Endothelial cell of umbilical vein (primary cell): ENCODE measurements at regions not wholly inside any gene's neighbourhood (a gene's known extent, or its start where the extent isn't known, plus 50 kb on each side); places are given as distances from the start of the nearest gene placed in this dataset.

Experiments used
- BruUV-seq: library from RNA; stranded (reverse); fragments of 400-500 nt; replicated peaks from 2 replicates; lab custom pipeline; 2021; lab: Mats Ljungman, UMichigan
- CTCF ChIA-PET: fragments of 300-600, 350-600 bp; sonication (Branson Sonifier 250); formaldehyde crosslinking; loops from one replicate; lab custom pipeline; 2021; ENCODE audit warnings: antibody characterized with exemption, inconsistent platforms; lab: Charles Lee
- POLR2A ChIA-PET: fragments of 300-600, 350-600 bp; sonication (Branson Sonifier 250); formaldehyde crosslinking; loops from one replicate; lab custom pipeline; 2021; ENCODE audit warnings: antibody characterized with exemption, inconsistent platforms; lab: Charles Lee
- DNase-seq: peaks from one replicate; pipeline ENCODE4 v3.0.0-alpha.2; 2011; ENCODE audit warnings: low read depth, low spot score
- FAIRE-seq: peaks from 2 replicates; lab custom pipeline; 2011; peaks lifted over from hg19 to GRCh38; lab: Jason Lieb, UNC
- H2AFZ ChIP-seq: 2 replicates; pipeline ENCODE4 v1.6.0; 2012; ENCODE audit warnings: low read depth, low read length, control low read depth, inconsistent platforms
- H3K27ac ChIP-seq: 2 replicates; pipeline ENCODE4 v1.5.1; 2011; ENCODE audit warnings: low read depth, mild to moderate bottlenecking, control low read depth, low read length, moderate library complexity; ENCODE audit not compliant: insufficient read depth
- H3K27me3 ChIP-seq, 2 experiments: 2 replicates each; pipeline versions ENCODE4 v1.6.0 to v1.6.1; 2011; ENCODE audit warnings: low read length in 2 of 2, mixed read lengths in 1 of 2; ENCODE audit not compliant: control insufficient read depth in 2 of 2, insufficient read depth in 2 of 2
- H3K36me3 ChIP-seq, 2 experiments: 2 replicates in 1 of 2; 3 replicates in 1 of 2; pipeline ENCODE4 v1.5.1; 2011; ENCODE audit warnings: low read length in 2 of 2, mild to moderate bottlenecking in 1 of 2, moderate library complexity in 1 of 2; ENCODE audit not compliant: control insufficient read depth in 2 of 2, insufficient read depth in 2 of 2; ENCODE audit errors: extremely low read depth in 1 of 2
- H3K4me1 ChIP-seq: 3 replicates; pipeline ENCODE4 v1.5.1; 2011; ENCODE audit warnings: mild to moderate bottlenecking, low read length; ENCODE audit not compliant: control insufficient read depth, insufficient read depth; ENCODE audit errors: extremely low read depth
- H3K4me2 ChIP-seq: 2 replicates; pipeline ENCODE4 v1.6.1; 2011; ENCODE audit warnings: low read length, control low read depth, mixed read lengths; ENCODE audit not compliant: insufficient read depth
- H3K4me3 ChIP-seq, 3 experiments: fragments of 200-600 bp in 1 of 3; sonication (generic), shearing (Covaris generic) in 1 of 3; replicated peaks in 1 of 3; 2 replicates each; pipeline ENCODE4 v1.5.1; 2011 to 2016; ENCODE audit warnings: control low read depth in 3 of 3, low read length in 3 of 3, mild to moderate bottlenecking in 2 of 3, inconsistent platforms in 1 of 3, low read depth in 1 of 3, moderate library complexity in 1 of 3; ENCODE audit not compliant: insufficient read depth in 1 of 3
- H3K79me2 ChIP-seq: 2 replicates; pipeline ENCODE4 v1.6.0; 2012; ENCODE audit warnings: low read length, inconsistent platforms; ENCODE audit not compliant: control insufficient read depth, insufficient read depth
- H3K9ac ChIP-seq: replicated peaks from 2 replicates; pipeline ENCODE3; 2011; ENCODE audit warnings: low read length, control low read depth; ENCODE audit not compliant: insufficient read depth; ENCODE audit errors: extremely low read depth
- H3K9me1 ChIP-seq: replicated peaks from 3 replicates; pipeline ENCODE4 v1.6.0; 2011; ENCODE audit warnings: mild to moderate bottlenecking, low read length; ENCODE audit not compliant: control insufficient read depth, insufficient read depth; ENCODE audit errors: extremely low read depth
- H3K9me3 ChIP-seq: replicated peaks from 2 replicates; pipeline ENCODE4 v1.5.1; 2012; ENCODE audit warnings: low read length, inconsistent platforms; ENCODE audit not compliant: control insufficient read depth, insufficient read depth
- H4K20me1 ChIP-seq: replicated peaks from 2 replicates; pipeline ENCODE3; 2011; ENCODE audit warnings: mild to moderate bottlenecking, low read length; ENCODE audit not compliant: control insufficient read depth, insufficient read depth; ENCODE audit errors: extremely low read depth
- EZH2 ChIP-seq: IDR thresholded peaks from 2 replicates; pipeline ENCODE4 v1.6.1; 2012; ENCODE audit warnings: borderline replicate concordance, low read depth, mild to moderate bottlenecking, moderate library complexity, low read length, inconsistent platforms; ENCODE audit not compliant: severe bottlenecking
- FOS ChIP-seq: IDR thresholded peaks from 2 replicates; pipeline ENCODE4 v1.6.1; 2011; ENCODE audit warnings: mild to moderate bottlenecking, low read length, moderate library complexity, borderline replicate concordance; ENCODE audit not compliant: insufficient read depth
- GATA2 ChIP-seq: IDR thresholded peaks from 2 replicates; pipeline ENCODE4 v1.7.0; 2011; ENCODE audit warnings: low read depth, mild to moderate bottlenecking, moderate library complexity, mixed read lengths, low read length; ENCODE audit not compliant: insufficient read length, insufficient read depth
- JUN ChIP-seq: IDR thresholded peaks from 2 replicates; pipeline ENCODE4 v1.6.1; 2011; ENCODE audit warnings: borderline replicate concordance, low read depth; ENCODE audit not compliant: insufficient read length, insufficient read depth
- MYC ChIP-seq: IDR thresholded peaks from one replicate; pipeline ENCODE4 v1.6.1; 2011; ENCODE audit warnings: mild to moderate bottlenecking, low read depth, low read length
- POLR2A ChIP-seq: IDR thresholded peaks from 2 replicates; pipeline ENCODE4 v1.6.1; 2012; ENCODE audit warnings: low read depth, mild to moderate bottlenecking, control low read depth, low read length
- POLR2AphosphoS5 ChIP-seq: IDR thresholded peaks from 2 replicates; pipeline ENCODE4 v1.6.1; 2012; ENCODE audit warnings: low read depth, mild to moderate bottlenecking, control low read depth, low read length, moderate library complexity; ENCODE audit not compliant: insufficient read depth
- dilution Hi-C: fragments of 300-500 bp; cut with MboI; formaldehyde crosslinking; loops from one replicate; pipeline ENCODE4 v1.15.0; 2019; ENCODE audit warnings: low sequenced_read_pairs; ENCODE audit not compliant: extremely low pct_ligation_motif_present
- intact Hi-C: fragments of 100-400 bp; cut with micrococcal nuclease; formaldehyde crosslinking; loops from one replicate; pipeline ENCODE4 v1.10.0; 2022
- TF ChIP-seq, protein P1 (sequence below): IDR thresholded peaks from 2 replicates; pipeline ENCODE4 v1.6.1; 2011; ENCODE audit not compliant: insufficient read depth, insufficient read length
- TF ChIP-seq, protein P2 (sequence below), 2 donors: IDR thresholded peaks; 1 replicate in 1 of 2; 2 replicates in 1 of 2; pipeline ENCODE4 v1.5.1; 2011; ENCODE audit warnings: low read length in 2 of 2, mild to moderate bottlenecking in 2 of 2, moderate library complexity in 2 of 2, control low read depth in 1 of 2, inconsistent platforms in 1 of 2, low read depth in 1 of 2; ENCODE audit not compliant: insufficient read depth in 1 of 2; ENCODE audit errors: extremely low read depth in 1 of 2

DNA sequence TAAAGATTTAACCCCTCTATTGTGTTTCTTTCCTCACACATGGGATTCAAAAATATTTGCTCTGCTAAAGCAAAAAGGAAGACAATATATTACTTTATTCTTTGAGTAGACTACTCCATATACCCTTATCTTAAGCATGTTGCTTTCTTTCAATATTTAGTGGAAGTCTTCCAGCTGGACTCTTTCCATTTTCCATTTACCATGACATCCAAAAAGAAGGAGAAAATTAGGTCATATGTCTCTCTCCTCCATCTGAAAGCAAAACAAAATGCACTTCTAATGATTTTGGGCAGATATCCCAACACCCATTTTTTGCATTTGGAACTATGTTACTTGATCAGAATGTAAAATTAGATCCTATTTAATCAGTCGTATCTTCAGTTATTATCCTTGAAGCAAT is 1336.5 kb downstream of the PCDH19 start:
- Histone ChIP-seq H3K79me2 (no peaks in the 10 kb centered on the region), H3K9me1 (no peaks in the 10 kb centered on the region), H3K36me3 (no peaks in the 10 kb centered on the region), H3K27me3 (no peaks in the 10 kb centered on the region), H4K20me1 (no peaks in the 10 kb centered on the region), H3K4me3 (no peak overlapping the region), H3K4me1 (no peaks in the 10 kb centered on the region), H3K27ac (no peak overlapping the region), H2AFZ (no peak overlapping the region), H3K9me3 (no peaks in the 10 kb centered on the region), H3K4me2 (no peak overlapping the region), H3K9ac (no peak overlapping the region)
- dilution Hi-C loops = no loop called here
- ChIA-PET POLR2A (no interaction called here), CTCF (no interaction called here)
- BruUV-seq = no TSS peak
- intact Hi-C loops = no loop called here
- TF ChIP-seq EZH2 (no peak), POLR2A (no peak), JUN (no peak), MYC (no peak)
- FAIRE-seq (no peak), DNase-seq (no peak)

DNA sequence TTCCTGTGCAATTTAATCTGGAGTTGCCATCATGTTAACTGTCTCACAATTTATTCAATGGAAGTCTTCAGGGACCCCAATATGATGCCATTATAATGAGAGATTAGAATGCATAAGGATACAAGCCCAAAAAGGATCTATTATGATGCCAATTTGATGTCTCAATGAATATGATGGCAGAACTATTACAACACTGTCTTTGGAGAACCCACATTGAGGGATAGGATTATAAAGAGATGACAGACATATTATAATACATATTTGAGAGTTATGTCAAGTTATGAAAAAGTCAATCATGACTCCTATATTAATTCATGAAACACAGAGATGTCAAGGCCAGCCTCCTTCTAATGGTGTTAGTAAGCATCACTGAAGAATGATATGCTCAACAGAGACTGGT is 1358.4 kb downstream of the PCDH19 start:
- no peaks in the 10 kb centered on the region for H4K20me1 ChIP-seq
- no peaks in the 10 kb centered on the region for H3K9me1 ChIP-seq
- POLR2A ChIA-PET = no interaction called here
- BruUV-seq = no TSS peak
- H3K4me1 ChIP-seq = no peaks in the 10 kb centered on the region
- CTCF ChIA-PET = no interaction called here
- H3K4me2 ChIP-seq = no peak overlapping the region
- no peak overlapping the region for H3K9ac ChIP-seq
- H3K27ac ChIP-seq = no peak overlapping the region
- dilution Hi-C loops = no loop called here
- TF ChIP-seq EZH2 (no peak), FOS (no peak), GATA2 (no peak), POLR2AphosphoS5 (no peak), POLR2A (no peak), MYC (no peak), JUN (no peak)
- TF ChIP-seq, protein P1, sequence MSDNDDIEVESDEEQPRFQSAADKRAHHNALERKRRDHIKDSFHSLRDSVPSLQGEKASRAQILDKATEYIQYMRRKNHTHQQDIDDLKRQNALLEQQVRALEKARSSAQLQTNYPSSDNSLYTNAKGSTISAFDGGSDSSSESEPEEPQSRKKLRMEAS = no peak
- TF ChIP-seq, protein P2, sequence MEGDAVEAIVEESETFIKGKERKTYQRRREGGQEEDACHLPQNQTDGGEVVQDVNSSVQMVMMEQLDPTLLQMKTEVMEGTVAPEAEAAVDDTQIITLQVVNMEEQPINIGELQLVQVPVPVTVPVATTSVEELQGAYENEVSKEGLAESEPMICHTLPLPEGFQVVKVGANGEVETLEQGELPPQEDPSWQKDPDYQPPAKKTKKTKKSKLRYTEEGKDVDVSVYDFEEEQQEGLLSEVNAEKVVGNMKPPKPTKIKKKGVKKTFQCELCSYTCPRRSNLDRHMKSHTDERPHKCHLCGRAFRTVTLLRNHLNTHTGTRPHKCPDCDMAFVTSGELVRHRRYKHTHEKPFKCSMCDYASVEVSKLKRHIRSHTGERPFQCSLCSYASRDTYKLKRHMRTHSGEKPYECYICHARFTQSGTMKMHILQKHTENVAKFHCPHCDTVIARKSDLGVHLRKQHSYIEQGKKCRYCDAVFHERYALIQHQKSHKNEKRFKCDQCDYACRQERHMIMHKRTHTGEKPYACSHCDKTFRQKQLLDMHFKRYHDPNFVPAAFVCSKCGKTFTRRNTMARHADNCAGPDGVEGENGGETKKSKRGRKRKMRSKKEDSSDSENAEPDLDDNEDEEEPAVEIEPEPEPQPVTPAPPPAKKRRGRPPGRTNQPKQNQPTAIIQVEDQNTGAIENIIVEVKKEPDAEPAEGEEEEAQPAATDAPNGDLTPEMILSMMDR (IDR thresholded peaks at IDR 0.05; ENCODE audit: extremely low read depth in 1 of 2, insufficient read depth in 1 of 2, low read depth in 1 of 2, low read length in 2 of 2) = no peak
- FAIRE-seq (no peak), DNase-seq (no peak)
- H3K4me3 ChIP-seq = no peak overlapping the region
- no peaks in the 10 kb centered on the region for H3K36me3 ChIP-seq
- H3K27me3 ChIP-seq = no peaks in the 10 kb centered on the region
- no peak overlapping the region for H2AFZ ChIP-seq
- intact Hi-C loops = no loop called here
- no peaks in the 10 kb centered on the region for H3K9me3 ChIP-seq
- no peaks in the 10 kb centered on the region for H3K79me2 ChIP-seq
